ENCODE measurements at regions not wholly inside any gene's neighbourhood (a gene's known extent, or its start where the extent isn't known, plus 50 kb on each side); places are given as distances from the start of the nearest gene placed in this dataset.

DNA sequence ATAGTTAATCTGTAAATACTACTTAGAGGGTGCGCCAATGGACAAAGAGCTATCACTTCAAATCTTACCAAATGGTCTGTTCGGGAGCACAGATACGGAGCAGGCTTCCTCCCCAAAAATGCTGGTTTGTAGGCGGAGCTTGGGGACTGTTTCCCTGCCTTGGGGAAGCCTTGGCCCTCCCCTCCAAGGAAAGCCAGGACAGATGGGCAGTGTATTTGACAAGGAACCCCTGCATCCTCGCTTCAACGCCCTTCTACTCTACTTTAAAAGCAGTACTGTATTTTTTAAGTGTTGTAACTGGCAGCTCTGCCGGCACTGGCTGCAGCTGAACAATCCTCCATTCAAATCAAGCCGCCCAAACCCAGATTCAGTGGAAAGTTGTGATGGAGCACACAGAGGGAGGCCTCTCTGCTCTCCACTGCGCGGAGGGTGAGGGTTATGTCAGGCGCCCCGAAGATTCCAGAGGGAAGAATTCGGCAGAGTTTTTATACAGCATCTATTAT, 83.1 kb upstream of the FNDC3B start:
- peak; percentile 57 for DNase-seq

DNA sequence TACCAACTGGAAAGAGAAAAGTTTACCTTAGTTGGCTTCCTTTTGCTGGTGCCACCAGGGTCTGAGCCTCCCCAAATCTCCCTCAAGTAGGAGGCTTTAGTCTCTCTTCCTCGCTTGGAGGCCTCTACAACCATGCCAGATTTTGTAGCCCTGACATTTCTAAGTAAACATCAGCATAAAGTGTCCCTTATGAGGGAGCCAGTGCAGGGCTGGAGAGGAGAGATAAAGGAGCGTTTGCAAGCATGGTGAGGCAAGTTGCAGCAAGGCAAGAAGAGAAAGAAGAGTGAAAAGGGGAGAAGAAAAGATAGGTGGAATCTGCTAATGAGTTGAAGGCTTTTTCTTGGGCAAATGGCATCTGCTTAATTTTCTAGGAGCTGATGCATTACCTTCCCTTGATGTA, 82.7 kb upstream of the FNDC3B start:
- no peak for DNase-seq

DNA sequence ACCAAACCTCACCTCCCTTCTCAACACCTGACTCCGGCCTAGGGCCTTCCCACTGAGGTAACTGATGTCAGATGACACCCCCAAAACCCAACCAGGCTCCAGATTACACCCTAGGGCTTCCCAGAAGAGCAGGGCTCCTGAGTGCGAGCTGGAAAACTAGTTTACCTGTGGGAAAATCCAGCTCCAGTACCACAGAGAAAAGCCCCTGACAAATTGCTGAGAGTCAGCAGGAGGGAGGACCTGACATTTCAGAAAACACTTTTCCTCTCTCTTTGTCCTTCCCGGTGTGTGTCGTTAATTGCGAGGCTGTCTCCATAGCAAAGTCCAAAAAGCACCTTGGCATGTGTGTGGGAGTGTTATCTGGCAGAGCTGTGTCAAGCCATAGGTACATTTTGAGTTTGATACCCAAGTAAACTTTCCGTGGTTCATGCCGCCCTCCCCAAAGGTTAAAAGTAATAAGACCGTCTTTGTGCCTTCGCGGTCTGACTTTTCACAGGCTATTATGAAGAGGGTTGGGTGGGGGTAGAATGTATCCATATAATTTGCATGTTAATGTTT, 79.8 kb upstream of the FNDC3B start:
- no peak for DNase-seq

DNA sequence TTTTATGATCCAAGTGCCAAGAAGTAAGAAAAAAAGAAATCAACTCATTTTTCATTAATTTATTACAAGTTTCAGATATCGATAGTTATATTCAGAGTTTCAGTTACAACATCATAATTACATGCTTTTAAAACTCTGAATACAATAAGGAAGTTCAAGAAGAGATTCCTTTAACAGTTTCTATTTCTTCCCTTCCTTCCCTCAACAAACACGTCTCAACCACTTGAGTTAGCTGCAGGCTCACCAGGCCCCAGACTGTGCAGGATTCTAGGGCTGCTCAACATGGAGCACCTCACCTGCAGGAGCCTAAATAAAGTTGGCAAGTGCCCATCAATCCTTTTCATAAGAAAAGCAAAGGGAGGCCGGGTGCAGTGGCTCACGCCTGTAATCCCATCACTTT, 79.2 kb upstream of the FNDC3B start:
- DNase-seq = no peak

DNA sequence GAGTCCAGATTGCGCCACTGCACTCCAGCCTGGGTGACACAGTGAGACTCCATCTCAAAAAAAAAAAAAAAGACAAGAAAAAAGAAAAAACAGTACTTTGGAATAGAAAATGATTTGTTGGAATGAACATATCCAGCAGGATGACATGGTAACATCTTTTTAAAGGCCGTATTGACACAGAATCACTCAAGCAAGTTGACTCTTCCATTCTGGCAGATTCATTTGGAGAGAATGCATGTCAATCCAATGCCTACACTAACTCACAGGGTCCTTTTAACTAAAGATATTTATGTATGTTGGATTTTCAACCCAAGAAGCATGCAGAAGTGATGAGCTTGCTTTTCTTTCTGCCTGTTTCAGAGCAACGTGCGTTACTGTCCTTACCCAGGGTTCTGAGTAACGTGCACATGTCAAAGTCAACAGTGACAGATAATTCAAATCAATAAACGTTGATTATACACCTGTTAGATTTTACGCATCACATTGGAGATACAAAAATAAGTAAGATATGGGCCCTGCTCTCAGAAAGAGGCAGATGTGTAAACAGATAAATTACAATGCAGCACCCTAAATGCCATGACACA, 77.1 kb upstream of the FNDC3B start:
- DNase-seq = no peak

DNA sequence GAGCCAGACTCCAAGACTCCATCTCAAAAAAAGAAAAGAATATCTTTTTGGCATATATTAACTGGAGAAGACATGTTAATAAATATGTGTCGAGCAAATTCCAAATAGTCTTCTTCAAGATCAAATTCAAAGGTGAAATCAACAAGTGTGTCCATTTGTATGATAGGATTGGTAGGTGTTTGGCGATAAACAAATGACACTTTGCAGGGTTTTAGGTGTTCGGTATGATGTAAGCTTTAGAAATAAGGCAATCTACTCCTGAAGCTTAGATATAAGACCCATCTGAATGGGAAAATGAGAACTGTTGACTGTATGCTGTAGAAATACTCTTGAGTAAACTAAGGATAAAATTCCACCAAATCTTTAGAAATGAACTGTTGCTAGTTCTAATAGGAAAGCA, 75.8 kb upstream of the FNDC3B start:
- DNase-seq = no peak

DNA sequence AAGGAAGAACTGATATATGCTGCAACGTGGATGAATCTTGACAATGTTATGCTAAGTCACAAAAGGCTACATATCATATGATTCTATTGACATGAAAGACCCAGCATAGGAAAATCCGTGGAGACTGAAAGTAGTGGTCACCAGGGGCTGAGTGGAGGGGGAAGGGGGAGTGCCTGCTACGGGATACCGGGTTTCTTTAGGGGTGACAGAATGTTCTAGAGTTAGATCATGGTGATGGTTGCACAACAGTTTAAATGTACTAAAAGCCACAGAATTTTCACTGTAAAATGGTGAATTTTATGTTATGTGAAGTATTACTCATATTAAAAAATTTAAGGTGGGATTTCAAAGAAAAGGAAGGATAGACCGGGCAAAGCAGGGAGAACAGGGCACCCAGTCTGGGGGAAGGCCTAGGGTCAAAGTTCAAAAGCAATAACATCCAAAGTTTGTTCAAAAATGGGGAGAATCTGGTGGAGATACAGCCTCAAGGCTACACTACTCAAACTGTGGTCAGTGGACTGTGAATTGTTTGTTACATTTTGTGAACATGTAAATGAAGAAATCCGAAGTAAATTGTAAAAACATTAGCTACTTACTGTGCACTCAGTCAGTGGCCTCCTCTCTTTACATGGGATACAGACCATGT, 74.2 kb upstream of the FNDC3B start:
- no peak for DNase-seq

DNA sequence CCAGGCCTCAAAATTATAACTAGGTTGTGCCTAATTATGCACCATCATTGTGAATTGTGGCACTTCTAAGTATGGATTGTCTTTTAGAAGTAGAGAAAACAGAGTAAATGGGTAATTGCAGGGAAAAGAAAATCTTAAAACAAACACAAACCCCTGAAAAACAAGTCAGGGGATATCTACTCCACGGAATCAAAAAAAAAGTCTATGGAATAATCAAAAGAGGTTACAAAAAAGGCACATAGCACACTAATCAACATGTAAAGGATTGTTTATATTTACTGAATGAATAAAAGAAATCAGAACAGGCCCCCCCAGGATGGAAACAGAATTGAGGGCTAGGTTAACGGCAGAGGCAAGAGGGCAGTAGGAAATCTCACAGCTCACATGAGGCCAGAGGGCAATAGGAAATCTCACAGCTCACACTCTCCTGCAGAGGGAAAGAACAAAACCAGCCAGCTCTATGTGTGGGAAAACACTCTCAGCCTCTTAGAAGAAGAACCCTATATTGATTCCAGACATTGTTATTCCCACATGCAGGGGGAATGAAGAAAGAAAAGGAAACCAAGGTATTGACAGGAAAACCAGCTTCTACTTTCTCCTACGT, 72.7 kb upstream of the FNDC3B start:
- no peak for DNase-seq

DNA sequence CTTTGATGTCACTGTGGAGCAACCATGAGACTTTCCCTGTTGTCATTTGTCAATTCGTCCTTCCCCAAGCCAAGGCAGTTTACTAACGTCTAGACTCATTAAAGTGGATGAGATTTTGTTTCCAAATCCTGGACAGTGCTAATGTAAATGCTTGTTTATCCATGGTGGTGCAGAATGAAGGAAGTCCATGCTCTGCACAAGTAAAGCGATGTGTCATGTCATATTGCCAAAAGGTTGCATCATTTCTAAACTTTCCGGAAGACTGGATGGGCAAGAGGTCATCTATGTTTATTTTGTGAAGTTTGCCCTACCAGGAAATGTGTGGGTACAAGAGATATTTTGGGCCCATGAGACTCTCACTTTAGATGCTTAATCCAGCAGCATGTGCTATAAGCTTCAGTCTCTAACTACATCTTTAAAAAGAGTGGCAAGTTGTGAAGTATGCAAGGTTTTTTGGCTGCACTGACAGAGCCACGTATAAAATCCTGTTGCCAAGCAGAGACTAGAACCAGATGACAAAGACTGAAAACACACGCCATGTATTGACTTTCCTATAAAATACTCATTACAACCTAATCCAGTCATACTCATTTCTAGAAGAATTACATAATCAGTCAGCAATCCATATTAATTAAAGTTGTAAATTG, 72.1 kb upstream of the FNDC3B start:
- peak; percentile 73 for DNase-seq

DNA sequence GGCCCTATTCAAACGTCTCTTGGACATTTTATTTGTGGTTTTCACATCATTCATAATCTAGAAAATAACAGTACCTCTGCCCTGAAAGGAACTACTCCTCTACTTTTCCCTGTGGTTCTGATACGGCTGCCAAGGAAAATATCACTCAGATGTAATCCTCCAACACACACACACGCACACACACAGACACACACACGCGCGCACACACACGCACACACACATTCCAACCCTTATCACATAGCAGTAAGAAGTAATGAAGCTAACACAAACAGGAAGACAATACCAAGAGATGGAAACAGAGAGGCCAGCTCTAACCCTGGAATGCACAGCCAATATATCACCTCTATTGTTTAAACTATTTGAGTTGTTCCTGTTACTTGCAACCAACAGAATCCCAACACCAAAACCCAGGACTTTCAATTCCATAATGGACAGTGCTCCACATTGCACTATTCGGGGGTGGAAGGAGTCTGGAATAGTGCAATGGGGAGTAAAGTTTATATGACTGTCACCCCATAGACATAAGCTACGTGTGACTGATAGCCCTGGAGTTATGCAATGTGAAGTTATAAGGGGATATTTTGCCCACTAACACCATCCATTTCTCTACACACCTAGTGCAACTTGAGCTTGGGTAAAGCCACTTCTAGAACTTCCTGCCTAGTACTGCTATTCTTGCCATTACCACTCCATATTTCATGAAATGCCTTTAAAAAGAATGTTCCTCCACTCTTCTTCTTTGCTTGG, 71.3 kb upstream of the FNDC3B start:
- no peak for DNase-seq

DNA sequence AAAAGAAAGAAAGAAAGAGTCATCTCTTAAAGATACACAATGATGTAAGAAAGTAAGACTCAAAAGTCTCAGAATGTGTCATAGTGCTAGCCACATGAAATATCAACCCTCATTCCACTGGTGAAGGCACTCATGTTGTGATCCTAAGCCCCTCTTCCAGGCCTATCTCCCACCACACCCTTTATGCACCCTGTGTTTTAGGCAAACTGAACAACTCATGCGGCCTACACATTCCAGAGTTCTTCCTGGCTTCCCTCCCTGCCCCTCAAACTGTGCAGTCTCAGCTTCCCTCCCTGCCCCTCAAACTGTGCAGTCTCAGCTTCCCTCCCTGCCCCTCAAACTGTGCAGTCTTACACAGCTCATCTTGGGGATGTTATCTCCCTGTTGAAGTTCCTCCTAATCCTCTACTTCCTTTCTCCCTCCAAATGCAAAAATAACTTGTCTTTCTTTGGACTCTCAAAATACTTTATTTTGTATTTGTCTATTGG, 69.0 kb upstream of the FNDC3B start:
- DNase-seq = no peak

DNA sequence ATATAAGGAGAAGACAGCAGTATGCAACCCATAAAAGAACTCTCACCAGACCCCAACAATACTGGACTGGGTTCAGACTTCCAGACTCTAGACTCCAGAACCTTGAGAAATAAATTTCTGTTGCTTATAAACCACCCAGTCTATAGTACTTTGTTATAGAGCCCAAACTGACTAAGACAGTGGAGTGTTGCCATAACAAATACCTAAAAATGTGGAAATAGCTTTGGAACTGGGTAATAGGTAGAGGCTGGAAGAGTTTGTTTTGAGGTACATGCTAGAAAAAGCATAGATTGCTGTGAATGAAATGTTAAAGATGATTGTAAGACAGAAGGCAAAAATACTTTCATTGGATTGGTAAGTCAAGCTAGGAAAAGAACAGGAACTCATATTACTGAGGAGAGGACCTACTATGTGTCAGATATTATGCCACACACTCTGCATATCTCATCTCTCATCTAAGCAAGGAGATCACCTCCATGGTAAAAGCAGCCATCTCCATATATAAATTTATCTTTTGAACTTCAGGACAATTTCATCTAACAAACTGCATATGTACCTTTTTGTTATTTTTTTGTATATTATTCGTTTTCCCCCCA, 67.4 kb upstream of the FNDC3B start:
- no peak for DNase-seq

DNA sequence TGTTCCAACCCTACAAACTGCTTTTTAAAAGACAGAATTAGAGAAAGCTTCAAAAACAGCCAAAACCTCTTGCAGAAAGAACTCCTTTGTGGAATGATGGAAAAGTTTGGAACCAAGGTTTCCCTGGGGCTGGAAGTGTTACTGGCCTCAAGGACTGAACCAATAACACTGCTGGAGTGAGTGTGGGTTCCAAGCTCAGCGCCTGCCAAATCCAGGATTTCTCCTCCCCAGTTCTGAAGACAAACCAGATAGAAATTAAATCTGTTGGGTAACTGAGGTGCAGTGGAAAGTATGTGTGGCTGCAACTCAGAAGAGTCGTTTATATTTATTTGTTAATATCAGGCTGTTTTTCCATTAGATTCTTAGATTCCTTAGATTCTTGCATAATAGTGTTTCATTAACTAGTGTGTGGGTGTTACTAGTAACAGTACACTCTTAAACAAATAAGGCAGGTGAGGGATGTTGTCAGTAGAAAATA, 66.5 kb upstream of the FNDC3B start:
- DNase-seq = peak; percentile 82

DNA sequence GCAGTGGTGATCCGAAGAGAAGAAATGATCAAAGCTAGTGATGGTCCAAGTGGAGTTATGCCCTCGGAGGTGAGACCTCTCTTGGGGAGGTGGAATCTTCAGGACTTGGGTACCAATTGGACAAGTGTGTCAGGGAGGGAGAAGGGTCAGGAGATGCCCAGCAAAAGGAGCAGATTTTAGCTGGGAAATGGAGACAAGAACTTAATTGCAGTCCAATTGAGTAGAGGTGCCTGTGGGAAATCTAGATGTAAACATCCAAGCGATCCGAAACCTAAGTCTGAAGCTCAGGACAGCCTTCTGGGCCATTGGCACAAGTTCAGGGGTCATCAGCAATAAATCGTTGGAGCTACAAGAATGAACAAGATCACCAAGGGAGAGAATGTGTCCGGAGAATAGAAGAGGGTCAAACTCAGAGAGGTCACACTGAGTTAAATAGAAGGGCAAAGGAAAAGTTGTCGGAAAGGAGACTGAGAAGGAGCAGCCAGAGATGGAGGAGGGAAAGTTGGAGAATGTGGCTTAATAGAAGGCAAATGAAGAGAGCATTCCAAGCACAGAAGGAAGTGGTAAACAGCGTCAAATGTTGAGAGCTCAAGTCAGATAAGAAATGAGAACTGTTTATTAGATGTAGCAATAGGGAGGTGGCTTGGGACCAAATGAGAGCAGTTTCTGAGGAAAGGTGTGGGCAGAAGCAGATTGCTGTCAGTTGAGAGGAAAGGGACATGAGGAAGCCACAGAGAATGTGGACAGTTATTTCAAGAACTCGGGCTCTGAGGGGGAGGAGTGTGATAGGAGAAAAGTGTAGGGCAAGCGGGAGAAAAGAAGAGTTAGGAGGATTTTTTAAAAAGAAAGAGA, 64.2 kb upstream of the FNDC3B start:
- no peak for DNase-seq

DNA sequence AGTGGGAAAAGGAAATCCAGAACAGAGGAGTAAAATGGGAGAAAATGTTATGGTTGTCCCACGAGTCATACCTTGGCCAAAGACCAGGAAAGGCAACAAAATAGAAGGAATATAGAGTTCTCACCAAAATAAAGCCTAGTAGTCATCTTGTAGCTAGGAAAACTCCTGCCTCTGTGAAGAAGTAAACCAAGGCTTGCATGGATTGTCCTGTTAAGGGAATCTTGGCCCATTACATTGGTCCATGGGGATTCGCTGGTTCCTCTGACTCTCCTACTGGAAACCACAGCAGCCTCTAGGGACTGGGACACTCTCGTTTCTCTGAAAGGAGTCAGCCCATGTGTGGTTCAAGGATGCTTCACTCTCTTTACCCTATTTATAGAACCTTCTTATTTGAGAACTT, 62.9 kb upstream of the FNDC3B start:
- DNase-seq = no peak

DNA sequence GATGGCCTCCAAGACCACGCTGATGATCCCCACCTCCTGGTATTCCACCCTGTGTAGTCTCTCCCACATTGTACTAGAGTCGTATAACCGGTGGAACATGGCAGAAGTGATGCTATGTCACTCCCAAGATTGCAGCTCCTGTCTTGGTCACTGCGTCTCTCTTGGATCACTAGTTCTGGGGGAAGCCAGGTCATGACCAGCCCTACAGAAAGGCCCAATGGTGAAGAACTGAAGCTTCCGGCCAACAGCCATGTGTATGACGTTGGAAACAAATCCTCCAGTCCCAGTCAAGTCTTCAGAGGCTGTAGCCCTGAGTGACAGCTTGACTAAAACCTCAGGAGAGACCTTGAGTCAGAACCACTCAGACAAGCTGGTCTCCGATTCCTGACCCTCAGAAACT, 61.9 kb upstream of the FNDC3B start:
- no peak for DNase-seq

DNA sequence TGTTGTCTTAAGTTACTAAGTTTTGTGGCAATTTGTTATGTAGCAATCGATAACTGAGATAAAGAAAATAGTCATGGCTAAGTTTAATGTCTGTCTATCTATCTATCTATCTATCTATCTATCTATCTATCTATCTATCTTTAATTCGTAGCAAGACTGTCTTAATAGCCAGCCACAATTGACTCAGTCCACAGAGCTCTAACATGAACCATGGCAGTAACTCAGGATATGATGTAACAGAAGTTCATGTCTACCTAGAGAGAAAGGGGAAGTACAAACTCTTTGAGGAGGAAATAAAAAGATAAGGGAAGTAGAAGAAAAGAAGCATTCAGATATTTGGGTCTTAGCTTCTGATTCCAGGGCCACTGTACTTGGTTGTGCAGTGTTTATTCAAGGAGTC, 61.5 kb upstream of the FNDC3B start:
- DNase-seq = no peak

DNA sequence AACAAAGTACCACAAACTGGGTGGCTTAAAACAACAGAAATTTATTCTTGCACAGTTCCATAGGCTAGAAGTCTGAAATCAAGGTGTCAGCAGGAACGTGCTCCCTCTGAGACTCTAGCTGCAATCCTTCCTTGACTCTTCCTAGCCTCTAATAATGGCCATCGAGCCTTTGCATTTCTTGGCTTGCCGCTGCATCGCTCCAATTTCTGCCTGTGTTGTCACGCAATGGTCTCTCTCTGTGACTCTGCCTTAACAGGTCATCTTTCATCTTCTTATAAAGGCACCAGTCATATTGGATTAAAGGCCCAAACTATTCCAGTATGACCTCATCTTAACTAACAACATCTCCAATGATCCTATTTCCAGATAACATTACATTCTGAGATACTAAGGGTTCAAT, 61.0 kb upstream of the FNDC3B start:
- no peak for DNase-seq

DNA sequence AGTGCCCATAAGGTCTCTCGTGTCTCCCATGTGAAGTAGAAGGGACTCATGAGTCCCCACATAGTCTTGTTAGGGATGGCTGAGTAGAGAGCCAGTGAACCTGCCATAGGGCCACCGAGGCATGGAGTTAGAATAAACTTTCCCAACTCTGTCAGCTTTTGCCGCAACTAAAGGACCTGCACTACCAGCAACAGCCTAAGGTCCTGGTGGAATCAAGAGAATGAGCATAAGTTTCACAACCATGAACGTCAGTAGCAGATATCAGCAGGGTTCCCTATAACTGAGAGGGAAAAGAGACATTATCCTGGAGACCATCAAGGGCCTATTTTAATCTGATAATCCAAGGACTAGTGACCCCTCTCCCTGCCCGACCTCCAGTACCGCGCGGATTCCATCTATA, 60.3 kb upstream of the FNDC3B start:
- no peak for DNase-seq

DNA sequence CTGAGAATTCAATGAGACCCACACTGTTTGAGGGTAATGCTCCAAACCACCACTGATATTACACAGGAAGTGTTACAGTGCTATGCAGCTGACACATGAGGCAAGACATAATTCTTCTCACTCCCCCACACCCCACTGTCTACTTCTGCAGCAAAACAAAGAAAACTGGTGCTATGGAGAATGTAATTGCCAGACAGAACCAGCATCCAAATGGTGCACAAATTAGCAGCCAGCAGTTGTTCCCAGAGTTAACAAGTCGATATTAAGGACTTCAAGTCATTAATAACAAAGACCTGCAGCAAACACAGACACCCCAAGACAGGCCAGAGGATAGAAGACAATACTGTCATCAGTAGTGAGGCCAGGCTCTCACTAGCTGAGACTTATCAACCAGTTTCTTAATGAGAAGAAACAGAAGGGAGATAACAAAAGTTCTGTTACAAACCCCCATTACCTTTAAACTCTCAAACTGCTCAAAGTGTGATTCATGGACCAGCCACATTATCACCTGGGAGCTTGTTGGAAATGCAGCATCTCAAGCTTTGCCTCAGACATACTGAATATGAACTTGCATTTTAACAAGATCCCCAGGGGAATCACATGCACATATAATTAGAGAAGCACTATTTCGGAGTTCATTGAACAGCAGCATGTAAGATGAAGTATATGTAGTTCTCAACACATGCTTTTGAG, 58.7 kb upstream of the FNDC3B start:
- DNase-seq = no peak

Measured in tongue (tissue), 1 donor.